Keratinocyte (primary cell): ENCODE measurements at regions not wholly inside any gene's neighbourhood (a gene's known extent, or its start where the extent isn't known, plus 50 kb on each side); places are given as distances from the start of the nearest gene placed in this dataset.

ENCODE experiments used
- DNase-seq: peaks from one replicate; pipeline ENCODE4 v3.0.0-alpha.2; 2011; ENCODE audit warnings: low read depth, missing footprints, low spot score
- FAIRE-seq: peaks from 2 replicates; lab custom pipeline; 2011; peaks lifted over from hg19 to GRCh38; lab: Jason Lieb, UNC
- H2AFZ ChIP-seq: 2 replicates; pipeline ENCODE4 v1.6.0; 2012; ENCODE audit warnings: low read length, control low read depth, inconsistent platforms; ENCODE audit not compliant: control insufficient read depth
- H3K27ac ChIP-seq: 2 replicates; pipeline ENCODE4 v1.5.1; 2011; ENCODE audit warnings: low read length; ENCODE audit not compliant: control insufficient read depth, insufficient read depth
- H3K27me3 ChIP-seq: 3 replicates; pipeline ENCODE4 v1.6.0; 2011; ENCODE audit warnings: low read length; ENCODE audit not compliant: control insufficient read depth, insufficient read depth; ENCODE audit errors: extremely low read depth
- H3K36me3 ChIP-seq, 2 experiments: 2 replicates in 1 of 2; 3 replicates in 1 of 2; pipeline ENCODE4 v1.5.1; 2011; ENCODE audit warnings: low read length in 2 of 2, mild to moderate bottlenecking in 1 of 2; ENCODE audit not compliant: control insufficient read depth in 2 of 2, insufficient read depth in 2 of 2; ENCODE audit errors: extremely low read depth in 1 of 2
- H3K4me1 ChIP-seq: 3 replicates; pipeline ENCODE4 v1.5.1; 2011; ENCODE audit warnings: low read length; ENCODE audit not compliant: control insufficient read depth, insufficient read depth; ENCODE audit errors: extremely low read depth
- H3K4me2 ChIP-seq: 3 replicates; pipeline ENCODE4 v1.6.0; 2011; ENCODE audit warnings: low read depth, low read length; ENCODE audit not compliant: control insufficient read depth, insufficient read depth; ENCODE audit errors: extremely low read depth
- H3K4me3 ChIP-seq, 3 experiments: fragments of 200-600 bp in 1 of 3; sonication (generic) in 1 of 3; 2 replicates in 2 of 3; 3 replicates in 1 of 3; pipeline ENCODE4 v1.5.1; 2011 to 2016; ENCODE audit warnings: low read length in 3 of 3, mild to moderate bottlenecking in 3 of 3, control low read depth in 2 of 3, inconsistent platforms in 1 of 3, low read depth in 1 of 3, mixed read lengths in 1 of 3, mixed run types in 1 of 3, moderate library complexity in 1 of 3; ENCODE audit not compliant: control insufficient read depth in 2 of 3, insufficient read depth in 2 of 3; ENCODE audit errors: extremely low read depth in 1 of 3
- H3K79me2 ChIP-seq: 2 replicates; pipeline ENCODE4 v1.6.0; 2012; ENCODE audit warnings: low read length; ENCODE audit not compliant: control insufficient read depth, insufficient read depth
- H3K9ac ChIP-seq: 3 replicates; pipeline ENCODE4 v1.6.0; 2011; ENCODE audit warnings: low read length; ENCODE audit not compliant: control insufficient read depth, insufficient read depth; ENCODE audit errors: extremely low read depth
- H3K9me1 ChIP-seq: 3 replicates; pipeline ENCODE4 v1.6.0; 2011; ENCODE audit warnings: low read length; ENCODE audit not compliant: control insufficient read depth, insufficient read depth; ENCODE audit errors: extremely low read depth
- H3K9me3 ChIP-seq: 2 replicates; pipeline ENCODE4 v1.5.1; 2012; ENCODE audit warnings: low read depth, low read length; ENCODE audit not compliant: control insufficient read depth
- H4K20me1 ChIP-seq: 3 replicates; pipeline ENCODE4 v1.6.0; 2011; ENCODE audit warnings: low read length; ENCODE audit not compliant: control insufficient read depth, insufficient read depth; ENCODE audit errors: extremely low read depth
- EZH2 ChIP-seq: IDR thresholded peaks from one replicate; pipeline ENCODE4 v1.6.1; 2012; ENCODE audit warnings: inconsistent platforms, mild to moderate bottlenecking, low read length, moderate library complexity
- dilution Hi-C: fragments of 300-500 bp; cut with MboI; formaldehyde crosslinking; loops from one replicate; pipeline ENCODE4 v1.7.0; 2020; ENCODE audit warnings: low sequenced_read_pairs; ENCODE audit not compliant: extremely low pct_ligation_motif_present
- TF ChIP-seq, protein P1 (sequence below), 3 experiments: IDR thresholded peaks in 1 of 3; conservative IDR thresholded peaks in 1 of 3; optimal IDR thresholded peaks in 1 of 3; 2 replicates in 2 of 3; 3 replicates in 1 of 3; pipeline versions ENCODE3 to v1.5.1; 2011; ENCODE audit warnings: low read length in 3 of 3, mild to moderate bottlenecking in 3 of 3, moderate library complexity in 2 of 3, control low read depth in 1 of 3, inconsistent platforms in 1 of 3; ENCODE audit not compliant: insufficient read depth in 2 of 3; ENCODE audit errors: extremely low read depth in 1 of 3

DNA sequence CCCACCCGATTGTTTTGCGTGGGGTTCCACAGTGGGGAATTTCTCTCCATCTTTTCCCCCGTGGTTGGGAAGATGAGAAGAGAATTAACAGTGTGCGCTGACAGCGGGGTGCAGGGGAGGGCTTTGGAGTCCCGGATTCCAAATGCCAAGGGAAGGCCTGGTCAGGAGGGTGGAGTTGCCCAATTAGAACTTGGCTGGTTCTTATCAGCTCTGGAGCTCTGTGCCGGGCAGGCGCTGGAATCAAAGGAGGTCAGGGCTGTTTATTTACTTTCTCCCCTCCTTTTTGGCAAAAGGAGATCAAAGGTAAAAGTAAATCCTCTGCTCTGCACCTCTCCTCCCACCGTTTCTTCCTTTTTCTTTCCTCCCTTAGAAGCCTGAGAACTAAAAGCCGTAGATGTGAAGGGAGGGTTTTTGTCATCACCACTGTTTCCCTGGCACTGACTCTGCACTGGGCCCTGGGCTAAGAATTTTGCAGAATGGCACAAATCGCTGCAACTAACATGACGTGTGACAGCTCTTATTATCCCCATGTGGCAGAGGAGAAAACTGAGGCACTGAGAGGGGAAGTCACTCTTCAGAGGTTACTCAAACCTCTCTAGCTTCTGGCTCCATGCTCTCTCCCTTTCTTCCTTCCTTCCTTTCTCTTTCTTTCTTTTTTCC is 95.2 kb upstream of the ZNF716 start:
- no peaks in the 10 kb centered on the region for H3K79me2 ChIP-seq
- no peaks in the 10 kb centered on the region for H3K9me1 ChIP-seq
- H3K36me3 ChIP-seq = no peaks in the 10 kb centered on the region
- H3K4me3 ChIP-seq = no peak overlapping the region
- no peaks in the 10 kb centered on the region for H4K20me1 ChIP-seq
- H3K27ac ChIP-seq = no peak overlapping the region
- no peak overlapping the region for H2AFZ ChIP-seq
- no peaks in the 10 kb centered on the region for H3K4me1 ChIP-seq
- DNase-seq = no peak
- H3K4me2 ChIP-seq = no peak overlapping the region
- no peak overlapping the region for H3K9ac ChIP-seq
- TF ChIP-seq, protein P1, sequence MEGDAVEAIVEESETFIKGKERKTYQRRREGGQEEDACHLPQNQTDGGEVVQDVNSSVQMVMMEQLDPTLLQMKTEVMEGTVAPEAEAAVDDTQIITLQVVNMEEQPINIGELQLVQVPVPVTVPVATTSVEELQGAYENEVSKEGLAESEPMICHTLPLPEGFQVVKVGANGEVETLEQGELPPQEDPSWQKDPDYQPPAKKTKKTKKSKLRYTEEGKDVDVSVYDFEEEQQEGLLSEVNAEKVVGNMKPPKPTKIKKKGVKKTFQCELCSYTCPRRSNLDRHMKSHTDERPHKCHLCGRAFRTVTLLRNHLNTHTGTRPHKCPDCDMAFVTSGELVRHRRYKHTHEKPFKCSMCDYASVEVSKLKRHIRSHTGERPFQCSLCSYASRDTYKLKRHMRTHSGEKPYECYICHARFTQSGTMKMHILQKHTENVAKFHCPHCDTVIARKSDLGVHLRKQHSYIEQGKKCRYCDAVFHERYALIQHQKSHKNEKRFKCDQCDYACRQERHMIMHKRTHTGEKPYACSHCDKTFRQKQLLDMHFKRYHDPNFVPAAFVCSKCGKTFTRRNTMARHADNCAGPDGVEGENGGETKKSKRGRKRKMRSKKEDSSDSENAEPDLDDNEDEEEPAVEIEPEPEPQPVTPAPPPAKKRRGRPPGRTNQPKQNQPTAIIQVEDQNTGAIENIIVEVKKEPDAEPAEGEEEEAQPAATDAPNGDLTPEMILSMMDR (optimal IDR thresholded peaks at IDR 0.05 in 1 of 3, IDR thresholded peaks at IDR 0.05 in 1 of 3, conservative IDR thresholded peaks at IDR 0.05 in 1 of 3; ENCODE audit: extremely low read depth in 1 of 3, insufficient read depth in 2 of 3, low read length in 3 of 3) = no peak
- no peak for TF ChIP-seq EZH2
- H3K9me3 ChIP-seq = peaks cover 8% of the 10 kb centered on the region
- dilution Hi-C loops = no loop called here
- H3K27me3 ChIP-seq = no peaks in the 10 kb centered on the region
- FAIRE-seq = no peak

DNA sequence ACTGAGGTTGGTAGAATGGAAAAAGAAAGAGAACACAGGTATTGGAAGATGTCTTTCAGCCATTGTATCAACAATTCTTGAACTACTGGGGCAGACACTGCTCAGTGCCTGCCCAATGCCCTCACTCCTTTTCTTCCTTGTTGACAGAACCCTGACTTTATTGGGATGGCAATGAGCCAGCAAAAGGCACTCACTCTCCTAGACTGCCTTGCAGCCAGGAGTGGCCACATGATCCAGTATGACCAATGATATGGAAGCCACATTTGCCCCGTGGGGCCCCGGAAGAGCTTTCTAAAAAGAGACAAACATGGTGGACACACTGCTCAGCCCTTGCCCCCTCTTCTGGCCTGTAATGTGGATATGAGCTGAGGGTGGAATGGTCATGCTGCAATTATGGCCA is 88.6 kb upstream of the ZNF716 start:
- no peaks in the 10 kb centered on the region for H3K4me1 ChIP-seq
- FAIRE-seq (no peak), DNase-seq (no peak)
- H2AFZ ChIP-seq = no peak overlapping the region
- dilution Hi-C loops = no loop called here
- H3K79me2 ChIP-seq = no peaks in the 10 kb centered on the region
- TF ChIP-seq, protein P1 (optimal IDR thresholded peaks at IDR 0.05 in 1 of 3, IDR thresholded peaks at IDR 0.05 in 1 of 3, conservative IDR thresholded peaks at IDR 0.05 in 1 of 3; ENCODE audit: extremely low read depth in 1 of 3, insufficient read depth in 2 of 3, low read length in 3 of 3) = no peak
- TF ChIP-seq EZH2 = no peak
- H3K27me3 ChIP-seq = no peaks in the 10 kb centered on the region
- H3K27ac ChIP-seq = no peak overlapping the region
- no peak overlapping the region for H3K4me2 ChIP-seq
- H4K20me1 ChIP-seq = no peaks in the 10 kb centered on the region
- no peak overlapping the region for H3K4me3 ChIP-seq
- H3K36me3 ChIP-seq = no peaks in the 10 kb centered on the region
- peaks cover 13% of the 10 kb centered on the region for H3K9me3 ChIP-seq
- H3K9me1 ChIP-seq = no peaks in the 10 kb centered on the region
- no peak overlapping the region for H3K9ac ChIP-seq
